Transverse colon (tissue), 3 donors: ENCODE measurements at regions not wholly inside any gene's neighbourhood (a gene's known extent, or its start where the extent isn't known, plus 50 kb on each side); places are given as distances from the start of the nearest gene placed in this dataset.

Experiments
- CTCF ChIP-seq, 5 experiments: fragments of 200-600 bp in 3 of 5; fragments of 450-650 bp in 2 of 5; sonication (generic) in 3 of 5; IDR thresholded peaks; 1 replicate in 2 of 5; 2 replicates in 3 of 5; pipeline ENCODE4 v1.5.1; 2016 to 2017; ENCODE audit warnings: antibody characterized with exemption in 5 of 5, inconsistent platforms in 3 of 5, mild to moderate bottlenecking in 2 of 5, moderate library complexity in 1 of 5
- EP300 ChIP-seq: sonication (generic); formaldehyde crosslinking; IDR thresholded peaks from one replicate; pipeline ENCODE4 v1.6.1; 2017; ENCODE audit warnings: antibody characterized with exemption, low read depth
- POLR2A ChIP-seq: fragments of 450-650 bp; IDR thresholded peaks from one replicate; pipeline ENCODE4 v1.6.1; 2016; ENCODE audit warnings: antibody characterized with exemption, mild to moderate bottlenecking, moderate library complexity

- TF ChIP-seq CTCF (IDR thresholded peaks at IDR 0.05) (no peak), EP300 (no peak), POLR2A (no peak)
Measured at GRCh38 chr3:40994611-40995010, 204.7 kb upstream of the CTNNB1 start.
